ENCODE measurements at regions not wholly inside any gene's neighbourhood (a gene's known extent, or its start where the extent isn't known, plus 50 kb on each side); places are given as distances from the start of the nearest gene placed in this dataset.
"Not testable (repeated sequence)": the region's sequence is repeated elsewhere in the genome, so short reads cannot be mapped to it uniquely, and the experiment has no call there.

- Histone ChIP-seq H3K4me3 (replicated peaks; ENCODE audit: insufficient read depth, low read length) (no peak overlapping the region), H3K27ac (replicated peaks) (no peak overlapping the region), H3K27me3 (ENCODE audit: insufficient read depth, poor library complexity, severe bottlenecking) (no peaks in the 10 kb centered on the region)
- DNase-seq (ENCODE audit: low read depth in 1 of 2, low spot score in 1 of 2) = no peak
- TF ChIP-seq SPI1 (IDR thresholded peaks at IDR 0.05; ENCODE audit: borderline replicate concordance, low read depth) = no peak
- no peak for TF ChIP-seq POLR2AphosphoS5 (IDR thresholded peaks at IDR 0.05; ENCODE audit: low read depth)
These were observed 78.0 kb upstream of the PDHA2 start for GRCh38 chr4:95761871-95762270.

- TF ChIP-seq SPI1 (IDR thresholded peaks at IDR 0.05; ENCODE audit: borderline replicate concordance, low read depth) (no peak), REST (IDR thresholded peaks at IDR 0.05; ENCODE audit: insufficient replicate concordance, low read depth) (no peak), GABPA (IDR thresholded peaks at IDR 0.05; ENCODE audit: low read depth) (no peak), CTCF (IDR thresholded peaks at IDR 0.05; ENCODE audit: insufficient read depth, low read length) (no peak), POLR2AphosphoS5 (IDR thresholded peaks at IDR 0.05; ENCODE audit: low read depth) (no peak)
- no peak overlapping the region for H3K4me3 ChIP-seq (replicated peaks; ENCODE audit: insufficient read depth, low read length)
- no peak overlapping the region for H3K27ac ChIP-seq (replicated peaks)
- H3K27me3 ChIP-seq (ENCODE audit: insufficient read depth, poor library complexity, severe bottlenecking) = no peaks in the 10 kb centered on the region
- DNase-seq (ENCODE audit: low read depth in 1 of 2, low spot score in 1 of 2) = no peak
These were observed 78.5 kb upstream of the PDHA2 start for GRCh38 chr4:95761426-95761825.

- not testable (repeated sequence) for H3K4me3 ChIP-seq (replicated peaks; ENCODE audit: insufficient read depth, low read length); DNase-seq (ENCODE audit: low read depth in 1 of 2, low spot score in 1 of 2); H3K27ac ChIP-seq (replicated peaks); H3K27me3 ChIP-seq (ENCODE audit: insufficient read depth, poor library complexity, severe bottlenecking)
These were observed 79.2 kb upstream of the PDHA2 start for GRCh38 chr4:95760646-95761045.

- no peak overlapping the region for H3K27ac ChIP-seq (replicated peaks)
These were observed 81.9 kb upstream of the PDHA2 start for GRCh38 chr4:95758001-95758400.

More at GRCh38 chr4:95758001-95758400, 81.9 kb upstream of the PDHA2 start:
- TF ChIP-seq GABPA (IDR thresholded peaks at IDR 0.05; ENCODE audit: low read depth) (no peak), SPI1 (IDR thresholded peaks at IDR 0.05; ENCODE audit: borderline replicate concordance, low read depth) (no peak), POLR2AphosphoS5 (IDR thresholded peaks at IDR 0.05; ENCODE audit: low read depth) (no peak), CTCF (IDR thresholded peaks at IDR 0.05; ENCODE audit: insufficient read depth, low read length) (no peak), REST (IDR thresholded peaks at IDR 0.05; ENCODE audit: insufficient replicate concordance, low read depth) (no peak)
- DNase-seq (ENCODE audit: low read depth in 1 of 2, low spot score in 1 of 2) = no peak
- no peak overlapping the region for H3K4me3 ChIP-seq (replicated peaks; ENCODE audit: insufficient read depth, low read length)
- no peaks in the 10 kb centered on the region for H3K27me3 ChIP-seq (ENCODE audit: insufficient read depth, poor library complexity, severe bottlenecking)

Data from HL-60 (cell line).